ENCODE measurements at regions not wholly inside any gene's neighbourhood (a gene's known extent, or its start where the extent isn't known, plus 50 kb on each side); places are given as distances from the start of the nearest gene placed in this dataset.

- peaks cover 3% of the 10 kb centered on the region; the same call in 1 of the 2 replicates for H3F3A ChIP-seq (ENCODE audit: insufficient read depth, low read length)
- H3K9ac ChIP-seq (ENCODE audit: low read length): peak overlapping the region; percentile 70
- H3K27me3 ChIP-seq (ENCODE audit: insufficient read depth, low read length): no peaks in the 10 kb centered on the region
- no peaks in the 10 kb centered on the region for H3K9me2 ChIP-seq (ENCODE audit: low read depth, low read length)
- no peaks in the 10 kb centered on the region for H3K36me3 ChIP-seq (ENCODE audit: insufficient read depth, low read length)
- no peaks in the 10 kb centered on the region for H3K79me2 ChIP-seq (ENCODE audit: insufficient read depth, low read length)
- H3K27ac ChIP-seq (ENCODE audit: low read depth, low read length, poor library complexity, severe bottlenecking): peak overlapping the region; percentile 96
- no peaks in the 10 kb centered on the region for H4K20me1 ChIP-seq (ENCODE audit: insufficient read depth, low read length)
- H3K4me3 ChIP-seq (ENCODE audit: low read depth, low read length, poor library complexity, severe bottlenecking): peak overlapping the region; percentile 48
- H2AFZ ChIP-seq (ENCODE audit: low read length): no peak overlapping the region
- peaks cover 78% of the 10 kb centered on the region for H3K4me1 ChIP-seq (ENCODE audit: insufficient read depth, low read length, severe bottlenecking)
- peak overlapping the region; percentile 72 for H3K4me2 ChIP-seq (ENCODE audit: low read length)
- TF ChIP-seq EZH2 (IDR thresholded peaks at IDR 0.05; ENCODE audit: borderline replicate concordance, low read length): no peak
- TF ChIP-seq CTCF (IDR thresholded peaks at IDR 0.05; ENCODE audit: low read length): no peak
- H3K9me3 ChIP-seq (ENCODE audit: low read length): no peaks in the 10 kb centered on the region
Observed at GRCh38 chr10:7471720-7472367, 61.0 kb upstream of the SFMBT2 start.

GRCh38 chr10:7470371-7470770, 59.5 kb upstream of the SFMBT2 start:
- no peaks in the 10 kb centered on the region for H4K20me1 ChIP-seq (ENCODE audit: insufficient read depth, low read length)
- no peak for TF ChIP-seq EZH2 (IDR thresholded peaks at IDR 0.05; ENCODE audit: borderline replicate concordance, low read length)
- no peak for TF ChIP-seq CTCF (IDR thresholded peaks at IDR 0.05; ENCODE audit: low read length)
- peak overlapping the region; percentile 59 for H3K9ac ChIP-seq (ENCODE audit: low read length)
- H3K27me3 ChIP-seq (ENCODE audit: insufficient read depth, low read length): no peaks in the 10 kb centered on the region
- H3K9me3 ChIP-seq (ENCODE audit: low read length): no peaks in the 10 kb centered on the region
- no peaks in the 10 kb centered on the region for H3K79me2 ChIP-seq (ENCODE audit: insufficient read depth, low read length)
- H3F3A ChIP-seq (ENCODE audit: insufficient read depth, low read length): peaks cover 3% of the 10 kb centered on the region
- H3K4me3 ChIP-seq (ENCODE audit: low read depth, low read length, poor library complexity, severe bottlenecking): peak overlapping the region; percentile 48
- peaks cover 68% of the 10 kb centered on the region for H3K4me1 ChIP-seq (ENCODE audit: insufficient read depth, low read length, severe bottlenecking)
- H2AFZ ChIP-seq (ENCODE audit: low read length): no peak overlapping the region
- peak overlapping the region; percentile 96 for H3K27ac ChIP-seq (ENCODE audit: low read depth, low read length, poor library complexity, severe bottlenecking)
- no peaks in the 10 kb centered on the region for H3K36me3 ChIP-seq (ENCODE audit: insufficient read depth, low read length)
- peak overlapping the region; percentile 72 for H3K4me2 ChIP-seq (ENCODE audit: low read length)
- H3K9me2 ChIP-seq (ENCODE audit: low read depth, low read length): no peaks in the 10 kb centered on the region

GRCh38 chr10:7467031-7467667, 56.3 kb upstream of the SFMBT2 start:
- no peak overlapping the region for H2AFZ ChIP-seq (ENCODE audit: low read length)
- H3K9me2 ChIP-seq (ENCODE audit: low read depth, low read length): no peaks in the 10 kb centered on the region
- no peak overlapping the region for H3K27ac ChIP-seq (ENCODE audit: low read depth, low read length, poor library complexity, severe bottlenecking)
- no peak overlapping the region for H3K9ac ChIP-seq (ENCODE audit: low read length)
- peaks cover under 1% of the 10 kb centered on the region for H3F3A ChIP-seq (ENCODE audit: insufficient read depth, low read length)
- no peak overlapping the region for H3K4me2 ChIP-seq (ENCODE audit: low read length)
- H3K79me2 ChIP-seq (ENCODE audit: insufficient read depth, low read length): no peaks in the 10 kb centered on the region
- no peaks in the 10 kb centered on the region for H3K27me3 ChIP-seq (ENCODE audit: insufficient read depth, low read length)
- H3K9me3 ChIP-seq (ENCODE audit: low read length): no peaks in the 10 kb centered on the region
- H3K4me1 ChIP-seq (ENCODE audit: insufficient read depth, low read length, severe bottlenecking): peaks cover 36% of the 10 kb centered on the region
- no peaks in the 10 kb centered on the region for H3K36me3 ChIP-seq (ENCODE audit: insufficient read depth, low read length)
- H4K20me1 ChIP-seq (ENCODE audit: insufficient read depth, low read length): no peaks in the 10 kb centered on the region
- TF ChIP-seq CTCF (IDR thresholded peaks at IDR 0.05; ENCODE audit: low read length) (no peak), EZH2 (IDR thresholded peaks at IDR 0.05; ENCODE audit: borderline replicate concordance, low read length) (no peak)
- no peak overlapping the region for H3K4me3 ChIP-seq (ENCODE audit: low read depth, low read length, poor library complexity, severe bottlenecking)
